Trophoblast cell (in vitro differentiated cells and primary cell): ENCODE measurements at regions not wholly inside any gene's neighbourhood (a gene's known extent, or its start where the extent isn't known, plus 50 kb on each side); places are given as distances from the start of the nearest gene placed in this dataset.

Experiments used
- DNase-seq, 2 donors: peaks; one replicate each; pipeline ENCODE4 v3.0.0-alpha.2; 2016
- H2AFZ ChIP-seq: 2 replicates; pipeline ENCODE4 v1.6.1; 2013; ENCODE audit warnings: low read length, moderate library complexity, mild to moderate bottlenecking; ENCODE audit not compliant: insufficient read depth, poor library complexity
- H2AK5ac ChIP-seq: 2 replicates; pipeline ENCODE4 v1.6.1; 2013; ENCODE audit warnings: mild to moderate bottlenecking, low read length
- H2BK120ac ChIP-seq: 2 replicates; pipeline ENCODE4 v1.6.1; 2013; ENCODE audit warnings: low read length, mild to moderate bottlenecking, moderate library complexity; ENCODE audit not compliant: insufficient read depth, poor library complexity
- H2BK12ac ChIP-seq: 2 replicates; pipeline ENCODE4 v1.6.1; 2013; ENCODE audit warnings: mild to moderate bottlenecking, low read length, moderate library complexity
- H2BK5ac ChIP-seq: 2 replicates; pipeline ENCODE4 v1.6.1; 2013; ENCODE audit warnings: low read length, low read depth, moderate library complexity, mild to moderate bottlenecking; ENCODE audit not compliant: poor library complexity
- H3K14ac ChIP-seq: 2 replicates; pipeline ENCODE4 v1.6.1; 2013; ENCODE audit warnings: mild to moderate bottlenecking, low read length
- H3K18ac ChIP-seq: 2 replicates; pipeline ENCODE4 v1.6.1; 2013; ENCODE audit warnings: mild to moderate bottlenecking, low read length
- H3K23ac ChIP-seq: 2 replicates; pipeline ENCODE4 v1.6.1; 2013; ENCODE audit warnings: low read length
- H3K27ac ChIP-seq: 2 replicates; pipeline ENCODE4 v1.5.1; 2013; ENCODE audit warnings: low read depth, mild to moderate bottlenecking, inconsistent platforms, low read length, moderate library complexity
- H3K27me3 ChIP-seq: 2 replicates; pipeline ENCODE4 v1.6.1; 2013; ENCODE audit warnings: inconsistent platforms, mild to moderate bottlenecking, low read length, moderate library complexity; ENCODE audit not compliant: insufficient read depth
- H3K36me3 ChIP-seq, 2 experiments: 1 replicate in 1 of 2; 2 replicates in 1 of 2; pipeline ENCODE4 v1.6.1; 2013; ENCODE audit warnings: low read length in 2 of 2, mild to moderate bottlenecking in 2 of 2, moderate library complexity in 1 of 2; ENCODE audit not compliant: insufficient read depth in 2 of 2, control insufficient read depth in 1 of 2
- H3K4ac ChIP-seq: 2 replicates; pipeline ENCODE4 v1.6.1; 2013; ENCODE audit warnings: low read depth, mild to moderate bottlenecking, low read length, moderate library complexity
- H3K4me1 ChIP-seq, 2 experiments: 1 replicate in 1 of 2; 2 replicates in 1 of 2; pipeline ENCODE4 v1.6.1; 2013; ENCODE audit warnings: low read length in 2 of 2, mild to moderate bottlenecking in 2 of 2, moderate library complexity in 1 of 2; ENCODE audit not compliant: insufficient read depth in 2 of 2, control insufficient read depth in 1 of 2
- H3K4me2 ChIP-seq: 2 replicates; pipeline ENCODE4 v1.6.1; 2013; ENCODE audit warnings: inconsistent platforms, mild to moderate bottlenecking, low read length, moderate library complexity
- H3K4me3 ChIP-seq: 2 replicates; pipeline ENCODE4 v1.5.1; 2013; ENCODE audit warnings: mild to moderate bottlenecking, low read depth, low read length, inconsistent platforms
- H3K79me1 ChIP-seq: one replicate; pipeline ENCODE4 v1.6.1; 2013; ENCODE audit warnings: low read length
- H3K79me2 ChIP-seq: 2 replicates; pipeline ENCODE4 v1.6.1; 2013; ENCODE audit warnings: low read length, mild to moderate bottlenecking; ENCODE audit not compliant: control insufficient read depth, insufficient read depth, poor library complexity
- H3K9ac ChIP-seq: 2 replicates; pipeline ENCODE4 v1.6.1; 2013; ENCODE audit warnings: mild to moderate bottlenecking, low read length
- H3K9me3 ChIP-seq: 2 replicates; pipeline ENCODE4 v1.6.1; 2013; ENCODE audit warnings: low read depth, mild to moderate bottlenecking, control low read depth, inconsistent platforms, low read length; ENCODE audit not compliant: insufficient read depth
- H4K12ac ChIP-seq: 2 replicates; pipeline ENCODE4 v1.6.1; 2013; ENCODE audit warnings: low read depth, mild to moderate bottlenecking, low read length, moderate library complexity
- H4K8ac ChIP-seq: 2 replicates; pipeline ENCODE4 v1.6.1; 2013; ENCODE audit warnings: low read depth, mild to moderate bottlenecking, low read length, moderate library complexity
- H4K91ac ChIP-seq: one replicate; pipeline ENCODE4 v1.6.1; 2013; ENCODE audit warnings: low read depth, mild to moderate bottlenecking, low read length, moderate library complexity
- WGBS: extraction: QIAGEN DNeasy Blood & Tissue Kit; methylation state at CpG from one replicate; pipeline ENCODE4 v1.1.7; 2013; ENCODE audit warnings: missing lambda C conversion rate; ENCODE audit not compliant: insufficient read length, insufficient coverage; ENCODE audit errors: extremely low coverage; 5-methylcytosine and 5-hydroxymethylcytosine counted together

GRCh38 chr5:3194271-3194670 is 401.4 kb upstream of the IRX1 start:
- Histone ChIP-seq H4K12ac (no peak overlapping the region), H4K91ac (no peak overlapping the region), H2BK120ac (no peak overlapping the region), H3K4me2 (no peak overlapping the region), H3K79me1 (no peaks in the 10 kb centered on the region), H3K14ac (no peak overlapping the region), H3K4me3 (no peak overlapping the region), H3K9me3 (no peaks in the 10 kb centered on the region), H2AFZ (no peak overlapping the region), H3K9ac (no peak overlapping the region), H2BK5ac (no peak overlapping the region), H3K18ac (no peak overlapping the region), H2AK5ac (no peak overlapping the region), H4K8ac (no peak overlapping the region), H3K27ac (no peak overlapping the region), H3K36me3 (no peaks in the 10 kb centered on the region), H3K27me3 (peaks cover 3% of the 10 kb centered on the region), H2BK12ac (no peak overlapping the region), H3K4ac (no peak overlapping the region), H3K79me2 (no peaks in the 10 kb centered on the region), H3K4me1 (peaks cover 5 to 6% of the 10 kb centered on the region in 2 experiments), H3K23ac (no peak overlapping the region)
- DNase-seq, result no peak
- WGBS, result no CpG with 5 or more reads among the region's 7 CpGs

DNA sequence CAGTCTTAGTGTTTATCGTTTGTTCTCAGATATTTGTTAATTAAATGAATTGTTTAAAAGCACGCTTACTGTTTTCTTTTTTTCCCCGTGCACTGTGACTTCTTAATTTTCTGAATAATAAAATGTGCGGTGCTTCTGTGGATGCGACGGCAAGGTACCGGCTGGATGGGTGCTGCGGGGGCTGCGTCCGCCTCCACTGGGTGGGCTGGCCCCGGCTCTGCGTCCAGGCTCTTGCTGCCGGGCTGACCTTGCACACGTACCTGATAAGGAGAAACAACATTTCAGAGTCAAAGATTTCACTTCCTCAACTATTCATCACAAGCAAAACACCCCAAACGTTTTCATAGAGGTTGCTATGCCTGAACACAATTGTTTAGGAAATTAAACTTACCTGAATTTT is 404.0 kb upstream of the IRX1 start:
- Histone ChIP-seq H2BK120ac (no peak overlapping the region), H3K4me2 (no peak overlapping the region), H3K4ac (no peak overlapping the region), H3K27ac (no peak overlapping the region), H3K23ac (no peak overlapping the region), H3K79me2 (no peaks in the 10 kb centered on the region), H4K91ac (no peak overlapping the region), H2BK5ac (no peak overlapping the region), H3K79me1 (no peaks in the 10 kb centered on the region), H3K4me1 (no peaks in the 10 kb centered on the region), H2AFZ (no peak overlapping the region), H3K36me3 (no peaks in the 10 kb centered on the region), H3K9me3 (no peaks in the 10 kb centered on the region), H2BK12ac (no peak overlapping the region), H2AK5ac (no peak overlapping the region), H3K14ac (no peak overlapping the region), H4K12ac (no peak overlapping the region), H3K27me3 (no peaks in the 10 kb centered on the region), H3K9ac (no peak overlapping the region), H3K4me3 (no peak overlapping the region), H3K18ac (no peak overlapping the region), H4K8ac (no peak overlapping the region)
- WGBS, result no CpG with 5 or more reads among the region's 15 CpGs
- DNase-seq, result no peak

DNA sequence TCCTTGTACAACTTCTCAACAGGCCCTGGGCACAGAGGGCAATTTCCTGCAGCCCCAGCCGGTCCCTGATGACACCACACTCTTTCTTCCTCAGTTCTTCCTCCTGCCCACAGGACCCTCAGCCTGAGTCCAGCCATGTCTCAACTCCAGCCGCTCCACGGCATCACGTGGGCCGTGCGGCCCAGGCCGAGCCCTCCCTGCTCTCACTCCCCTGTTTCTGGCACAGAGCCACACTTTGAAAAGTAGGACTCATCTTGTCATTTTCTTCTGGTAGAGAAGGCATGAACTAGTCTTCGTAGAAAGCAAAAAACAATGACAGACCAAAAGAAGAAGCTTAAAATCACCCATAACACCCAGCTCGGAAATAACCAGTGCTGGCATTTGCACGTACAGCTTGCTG is 404.7 kb upstream of the IRX1 start:
- Histone ChIP-seq H3K79me1 (no peaks in the 10 kb centered on the region), H4K12ac (no peak overlapping the region), H3K4ac (no peak overlapping the region), H2BK5ac (no peak overlapping the region), H3K27ac (no peak overlapping the region), H3K4me2 (no peak overlapping the region), H3K23ac (no peak overlapping the region), H4K91ac (no peak overlapping the region), H3K36me3 (no peaks in the 10 kb centered on the region), H3K4me1 (no peaks in the 10 kb centered on the region), H2BK12ac (no peak overlapping the region), H3K18ac (no peak overlapping the region), H3K27me3 (no peaks in the 10 kb centered on the region), H2AFZ (no peak overlapping the region), H3K14ac (no peak overlapping the region), H3K9me3 (no peaks in the 10 kb centered on the region), H4K8ac (no peak overlapping the region), H3K9ac (no peak overlapping the region), H2AK5ac (no peak overlapping the region), H3K79me2 (no peaks in the 10 kb centered on the region), H3K4me3 (no peak overlapping the region), H2BK120ac (no peak overlapping the region)
- WGBS, result no CpG with 5 or more reads among the region's 10 CpGs
- DNase-seq, result no peak

DNA sequence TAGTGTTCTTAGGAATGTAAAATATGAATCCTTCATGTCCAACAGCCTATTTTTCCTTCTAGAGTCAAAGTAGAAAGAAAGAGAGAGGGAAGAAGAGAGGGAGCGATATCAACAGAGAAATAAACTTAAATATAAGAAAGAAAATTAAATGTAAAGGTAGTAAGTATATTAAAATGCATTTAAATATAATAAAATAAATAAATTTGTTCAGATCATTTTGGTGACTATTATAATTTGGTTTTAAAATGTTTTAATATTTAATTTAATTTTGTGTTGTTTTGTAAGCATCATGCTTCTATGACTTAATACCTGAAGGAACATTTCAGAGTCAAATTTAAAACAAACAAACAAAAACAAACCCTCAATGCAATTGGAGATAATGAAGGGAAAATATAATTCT is 405.2 kb upstream of the IRX1 start:
- Histone ChIP-seq H4K8ac (no peak overlapping the region), H3K9ac (no peak overlapping the region), H2BK120ac (no peak overlapping the region), H3K79me1 (no peaks in the 10 kb centered on the region), H2AFZ (no peak overlapping the region), H2BK12ac (no peak overlapping the region), H3K79me2 (no peaks in the 10 kb centered on the region), H3K14ac (no peak overlapping the region), H3K23ac (no peak overlapping the region), H3K4ac (no peak overlapping the region), H2AK5ac (no peak overlapping the region), H2BK5ac (no peak overlapping the region), H3K4me1 (no peaks in the 10 kb centered on the region), H3K27ac (no peak overlapping the region), H3K27me3 (no peaks in the 10 kb centered on the region), H3K18ac (no peak overlapping the region), H4K12ac (no peak overlapping the region), H3K36me3 (no peaks in the 10 kb centered on the region), H3K9me3 (no peaks in the 10 kb centered on the region), H4K91ac (no peak overlapping the region), H3K4me2 (no peak overlapping the region), H3K4me3 (no peak overlapping the region)
- no CpG with 5 or more reads among the region's 1 CpG for WGBS
- no peak for DNase-seq
